T-helper 2 cell treated with Interferon-gamma antibody and Interleukin-4, amounts not matched to agents 100 ng/mL and 5 ng/mL, for 36 hours (primary cell): ENCODE measurements at regions not wholly inside any gene's neighbourhood (a gene's known extent, or its start where the extent isn't known, plus 50 kb on each side); places are given as distances from the start of the nearest gene placed in this dataset.

Experiments
- intact Hi-C: fragments of 100-400 bp; cut with micrococcal nuclease; formaldehyde crosslinking; loops from one replicate; pipeline ENCODE4 v1.15.1; 2023

DNA sequence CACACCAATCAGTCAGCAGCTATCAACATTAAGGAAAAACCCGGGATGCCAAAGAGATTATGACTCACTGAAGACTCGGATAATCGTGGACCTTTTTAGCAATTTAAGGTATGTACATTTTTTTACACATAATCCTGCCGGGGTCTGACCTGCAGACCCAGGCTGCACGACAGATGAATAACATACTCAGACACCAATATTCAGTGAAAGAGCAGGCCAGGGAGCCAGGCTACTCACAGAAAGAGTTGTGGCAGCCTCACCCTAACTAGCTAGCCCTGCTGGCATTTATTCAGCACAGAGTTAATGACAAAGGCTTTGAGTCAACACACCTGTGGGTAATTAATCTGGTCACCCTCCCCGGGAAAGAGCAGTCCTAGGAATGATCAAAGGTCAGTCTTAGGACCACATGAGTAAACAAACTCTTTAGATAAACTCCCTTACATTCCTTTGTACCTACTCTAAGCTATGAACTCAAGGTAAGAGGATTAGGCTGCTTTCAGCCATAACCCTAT, 727.5 kb downstream of the TBL1XR1 start:
- intact Hi-C loops: no loop called here

GRCh38 chr3:176463610-176464009, 733.7 kb downstream of the TBL1XR1 start:
- intact Hi-C loops: no loop called here

DNA sequence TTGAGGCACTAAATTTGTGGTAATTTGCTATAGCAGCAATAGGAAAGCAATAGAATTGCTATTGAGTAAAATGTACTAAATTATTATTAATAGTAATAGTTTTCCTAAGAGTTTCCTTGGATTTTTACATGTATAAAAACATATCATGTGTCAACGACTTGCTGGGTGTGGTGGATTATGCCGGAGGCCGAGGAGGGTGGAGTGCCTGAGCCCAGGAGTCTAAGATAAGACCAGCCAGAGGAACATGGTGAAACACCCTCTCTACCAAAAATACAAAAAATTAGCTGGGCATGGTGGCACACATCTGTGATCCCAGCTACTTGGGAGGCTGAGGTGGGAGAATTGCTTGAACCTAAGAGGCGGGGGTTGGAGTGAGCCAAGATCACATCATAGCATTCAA, 749.9 kb downstream of the TBL1XR1 start:
- intact Hi-C loops: no loop called here

DNA sequence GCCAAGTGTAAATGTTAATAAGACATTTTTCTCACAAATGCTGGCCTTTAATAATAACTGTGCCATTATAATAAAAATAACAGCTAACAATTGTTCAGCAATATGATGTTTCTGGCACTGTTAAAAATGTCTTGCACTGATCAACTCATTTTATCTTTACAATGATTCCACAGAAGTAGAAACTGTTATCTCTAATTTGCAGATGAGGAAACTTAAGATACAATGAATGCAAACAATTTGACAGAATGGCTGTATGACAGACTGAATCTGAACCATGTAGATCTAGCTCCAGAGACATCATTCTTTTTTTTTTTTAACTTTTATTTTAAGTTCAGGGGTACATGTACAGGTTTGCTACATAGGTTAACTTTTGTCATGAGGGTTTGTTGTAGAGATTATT, 755.0 kb downstream of the TBL1XR1 start:
- intact Hi-C loops: no loop called here

DNA sequence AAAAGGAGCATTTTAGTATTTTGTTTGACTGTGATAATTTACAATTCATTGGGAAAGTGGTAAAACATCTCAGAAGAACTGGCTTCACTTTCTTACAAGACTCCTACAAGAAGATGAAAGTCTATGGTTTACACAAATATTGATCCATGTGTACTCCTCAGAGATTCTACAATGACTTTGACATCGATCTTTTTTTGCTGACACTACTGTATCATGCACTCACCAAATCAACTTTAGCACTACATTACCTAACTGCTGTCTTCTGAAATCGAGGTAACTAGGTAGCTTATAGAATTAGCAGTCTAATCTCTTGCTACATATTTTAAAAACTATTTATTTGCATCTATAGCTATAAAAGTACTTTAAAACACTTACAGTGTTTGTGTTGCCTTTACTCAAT, 757.6 kb downstream of the TBL1XR1 start:
- intact Hi-C loops: no loop called here

- intact Hi-C loops: no loop called here
Measured at GRCh38 chr3:176431991-176432390, 765.3 kb downstream of the TBL1XR1 start.

- intact Hi-C loops: no loop called here
Measured at GRCh38 chr3:176431038-176431418, 766.3 kb downstream of the TBL1XR1 start.

GRCh38 chr3:176430244-176431037, 766.8 kb downstream of the TBL1XR1 start:
- intact Hi-C loops: no loop called here

- intact Hi-C loops: no loop called here
Measured at GRCh38 chr3:176428552-176428951, 768.7 kb downstream of the TBL1XR1 start.

DNA sequence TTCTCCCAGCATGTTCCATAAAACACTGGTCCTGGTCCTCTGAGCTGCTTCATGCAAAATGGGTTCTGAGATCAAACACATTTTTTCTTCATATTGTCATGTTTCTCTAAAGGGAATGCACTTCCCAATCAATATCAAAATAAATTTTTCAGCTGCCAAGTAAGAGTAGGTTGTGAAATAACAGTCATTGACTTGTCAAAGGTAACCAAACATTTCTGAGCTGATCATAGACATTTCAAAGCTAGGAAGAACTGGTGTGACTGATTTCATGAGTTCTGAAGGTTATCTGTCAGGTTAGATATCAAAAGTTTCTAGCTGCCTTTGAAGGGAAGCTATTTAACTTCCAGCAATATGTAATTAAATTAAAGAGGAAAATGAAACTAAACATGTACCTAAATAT, 770.9 kb downstream of the TBL1XR1 start:
- intact Hi-C loops: no loop called here

GRCh38 chr3:176416870-176417269, 780.4 kb downstream of the TBL1XR1 start:
- intact Hi-C loops: no loop called here

DNA sequence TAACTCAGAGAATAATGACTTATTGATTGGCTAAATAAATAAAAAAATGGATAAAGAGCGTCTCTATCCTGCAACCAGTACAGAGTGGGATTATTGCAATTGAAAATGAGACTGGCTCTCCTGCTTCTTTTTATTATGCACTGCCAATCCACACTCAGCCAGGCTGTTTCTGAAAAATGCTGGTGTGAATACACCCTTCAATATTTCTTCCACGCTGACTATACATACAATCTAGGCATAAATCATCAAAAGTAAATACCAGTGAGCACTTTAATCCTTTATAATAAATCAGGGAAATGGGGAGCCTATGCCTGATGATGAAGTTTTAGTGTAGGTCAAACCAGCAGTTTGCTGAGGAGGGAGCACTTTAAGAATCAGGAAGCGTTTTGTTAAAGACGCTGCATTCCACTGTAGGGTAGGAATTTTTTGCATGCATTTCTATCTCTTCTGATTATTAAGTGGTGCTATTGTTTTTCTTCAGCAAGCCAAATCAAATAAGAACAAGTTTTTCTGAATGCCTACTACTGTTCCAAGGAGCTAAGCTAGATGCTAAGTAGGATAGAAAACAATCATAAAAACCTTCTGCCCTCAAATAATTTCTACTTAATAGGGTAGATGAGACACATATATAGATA, 781.5 kb downstream of the TBL1XR1 start:
- intact Hi-C loops: no loop called here

GRCh38 chr3:176412771-176413170, 784.5 kb downstream of the TBL1XR1 start:
- intact Hi-C loops: no loop called here

GRCh38 chr3:176403531-176403930, 793.8 kb downstream of the TBL1XR1 start:
- intact Hi-C loops: no loop called here

- intact Hi-C loops: no loop called here
Measured at GRCh38 chr3:176401211-176401610, 796.1 kb downstream of the TBL1XR1 start.

DNA sequence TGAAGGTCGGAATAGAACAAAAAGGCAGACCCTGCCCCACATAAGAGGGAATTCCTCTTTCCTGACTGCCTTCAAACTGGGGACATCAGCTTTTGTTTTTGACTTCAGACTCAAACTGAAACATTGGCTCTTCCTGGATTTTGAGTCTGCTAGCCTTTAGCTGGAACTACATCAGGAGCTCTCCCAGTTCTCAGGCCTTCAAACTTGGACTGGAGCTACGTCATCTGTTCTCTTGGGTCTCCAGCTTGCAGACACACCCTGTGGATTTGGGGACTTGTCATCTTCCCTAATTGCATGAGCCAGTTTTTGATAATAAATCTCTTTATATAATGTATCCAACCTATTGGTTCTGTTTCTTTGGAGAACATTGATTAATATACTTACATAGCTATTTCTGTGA, 798.1 kb downstream of the TBL1XR1 start:
- intact Hi-C loops: no loop called here

DNA sequence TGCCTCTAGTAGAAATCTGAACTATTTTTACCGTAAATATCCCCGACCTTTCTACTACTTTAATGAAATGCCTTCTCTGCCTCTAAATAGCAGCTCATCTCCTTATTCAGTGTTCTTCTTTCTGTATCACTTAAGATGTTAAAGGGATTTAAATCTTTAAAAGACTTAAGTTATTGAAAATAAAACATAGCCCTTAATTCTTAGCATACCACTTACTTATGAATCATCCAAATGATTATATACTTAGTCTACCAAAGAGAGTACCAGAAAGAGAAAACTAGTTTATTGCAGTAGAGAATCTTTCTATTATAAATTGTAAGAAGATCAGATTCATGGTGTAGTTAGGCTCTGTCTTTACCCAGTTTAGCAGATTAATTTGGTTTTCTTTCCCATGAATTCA, 802.0 kb downstream of the TBL1XR1 start:
- intact Hi-C loops: no loop called here

GRCh38 chr3:176378789-176379188, 818.5 kb downstream of the TBL1XR1 start:
- intact Hi-C loops: no loop called here

DNA sequence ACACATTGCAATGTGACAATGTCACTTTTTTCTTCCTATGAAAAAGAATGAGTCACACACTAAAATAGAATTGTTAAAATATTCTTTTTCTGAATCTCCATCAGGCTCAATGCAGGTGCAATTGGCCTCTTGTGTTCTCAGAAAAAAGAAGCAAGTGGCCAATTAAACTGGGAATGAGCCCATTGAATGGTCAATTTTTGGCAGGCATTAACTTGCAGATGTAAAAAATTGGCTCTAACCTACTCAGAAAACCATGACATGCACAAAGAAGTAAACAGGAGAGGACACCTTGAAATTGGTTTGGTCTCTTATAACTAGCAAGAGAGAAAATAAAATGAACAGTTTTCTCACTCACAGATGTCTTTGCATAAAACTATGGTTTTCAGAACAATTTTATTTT, 820.8 kb downstream of the TBL1XR1 start:
- intact Hi-C loops: no loop called here

DNA sequence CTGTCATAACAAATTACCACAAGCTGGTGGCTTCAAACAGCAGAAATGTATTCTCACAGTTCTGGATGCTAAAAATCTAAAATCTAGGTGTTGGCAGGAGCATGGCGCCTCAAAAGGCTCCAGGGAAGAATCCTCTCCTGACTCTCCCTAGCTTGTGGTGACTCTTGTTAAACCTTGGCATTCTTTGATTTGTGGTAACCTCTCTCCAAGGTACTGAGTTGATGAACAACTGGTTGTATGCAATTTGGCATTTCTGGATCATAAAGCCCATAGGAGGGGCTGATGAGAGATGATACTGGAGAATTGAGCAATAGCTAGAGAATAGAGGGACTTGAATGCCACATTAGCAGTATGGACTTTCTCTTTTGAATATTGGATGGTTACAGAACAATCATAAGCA, 821.8 kb downstream of the TBL1XR1 start:
- intact Hi-C loops: no loop called here

DNA sequence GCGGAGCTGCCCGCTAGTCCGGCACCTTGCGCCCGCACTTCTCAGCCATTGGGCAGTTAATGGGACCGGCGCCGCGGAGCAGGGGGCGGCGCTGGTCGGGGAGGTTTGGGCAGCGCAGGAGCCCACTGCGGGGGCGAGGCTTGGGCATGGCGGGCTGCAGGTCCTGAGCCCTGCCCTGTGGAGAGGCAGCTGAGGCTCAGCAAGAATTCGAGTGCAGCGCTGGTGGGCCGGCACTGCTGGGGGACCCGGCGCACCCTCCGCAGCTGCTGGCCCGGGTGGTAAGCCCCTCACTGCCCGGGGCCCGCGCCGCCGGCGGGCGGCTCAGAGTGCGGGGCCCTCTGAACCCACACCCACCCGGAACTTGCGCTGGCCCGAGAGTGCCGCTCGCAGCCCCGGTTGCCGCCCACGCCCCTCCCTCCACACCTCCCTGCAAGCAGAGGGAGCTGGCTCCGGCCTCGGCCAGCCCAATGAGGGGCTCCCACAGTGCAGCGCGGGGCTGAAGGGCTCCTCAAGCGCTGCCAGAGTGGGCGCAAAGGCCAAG, 835.0 kb downstream of the TBL1XR1 start:
- intact Hi-C loops: no loop called here

- intact Hi-C loops: no loop called here
Measured at GRCh38 chr3:176359211-176359610, 838.1 kb downstream of the TBL1XR1 start.

DNA sequence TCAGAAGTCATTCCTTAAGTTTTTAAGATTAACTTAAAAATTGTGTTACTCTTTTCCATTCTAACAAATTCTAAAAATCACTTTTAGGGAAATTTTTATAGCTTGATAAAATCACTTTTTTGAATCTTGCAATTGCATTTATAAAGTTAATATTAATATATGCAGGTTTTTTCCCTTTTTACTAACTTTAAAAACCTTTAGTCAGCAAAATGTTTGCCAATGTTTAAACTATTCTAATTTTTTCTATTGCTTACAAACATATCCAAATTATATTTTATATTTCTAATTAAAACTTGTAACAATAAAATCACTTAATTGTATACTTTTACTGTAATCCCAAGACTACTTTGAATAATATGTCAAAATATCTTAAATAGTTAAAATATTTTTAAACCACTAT, 839.4 kb downstream of the TBL1XR1 start:
- intact Hi-C loops: no loop called here
